ENCODE measurements at regions not wholly inside any gene's neighbourhood (a gene's known extent, or its start where the extent isn't known, plus 50 kb on each side); places are given as distances from the start of the nearest gene placed in this dataset.

DNA sequence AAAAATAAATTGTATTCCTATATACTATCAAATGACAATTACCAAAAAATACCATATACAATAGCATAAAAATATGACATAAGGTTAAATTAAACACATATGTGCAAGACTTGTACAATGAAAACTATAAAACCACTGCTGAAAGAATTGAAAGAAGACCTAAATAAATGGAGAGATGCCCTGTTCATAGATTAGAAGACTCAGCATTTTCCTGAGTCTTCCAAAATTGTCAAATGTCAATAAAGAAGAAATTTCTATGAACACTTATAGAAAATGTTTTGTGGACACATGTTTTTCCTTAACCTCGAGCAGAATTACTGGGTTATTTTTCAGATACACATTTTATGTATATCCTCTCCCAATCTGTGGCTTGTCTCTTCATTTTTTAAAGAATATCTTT is 103.1 kb upstream of the DCLK2 start:
- TF ChIP-seq EP300 (IDR thresholded peaks at IDR 0.05) (no peak), CTCF (IDR thresholded peaks at IDR 0.05) (no peak), POLR2A (IDR thresholded peaks at IDR 0.05) (no peak)
